Peyer's patch (tissue), 4 donors: ENCODE measurements at regions not wholly inside any gene's neighbourhood (a gene's known extent, or its start where the extent isn't known, plus 50 kb on each side); places are given as distances from the start of the nearest gene placed in this dataset.
A peak's percentile ranks its signal among the peaks of the same experiment; 100 is the strongest.

Source experiments
- DNase-seq, 3 donors: peaks; one replicate each; pipeline ENCODE4 v3.0.0-alpha.2; 2017 to 2019
- H3K27ac ChIP-seq, 4 donors: fragments of 200-600 bp; sonication (generic); one replicate each; pipeline ENCODE4 v1.5.1; 2016 to 2019
- H3K27me3 ChIP-seq, 2 donors: fragments of 200-600 bp; sonication (generic); one replicate each; pipeline ENCODE4 v1.5.1; 2019
- H3K36me3 ChIP-seq, 3 donors: fragments of 200-600 bp; sonication (generic); one replicate each; pipeline ENCODE4 v1.5.1; 2016 to 2019
- H3K4me1 ChIP-seq, 4 donors: fragments of 200-600 bp; sonication (generic); one replicate each; pipeline ENCODE4 v1.5.1; 2016 to 2019
- H3K4me3 ChIP-seq, 4 donors: fragments of 200-600 bp; sonication (generic); 1 replicate in 3 of 4; 2 replicates in 1 of 4; pipeline ENCODE4 v1.5.1; 2016 to 2019; ENCODE audit warnings: mild to moderate bottlenecking in 1 of 4
- H3K9me3 ChIP-seq, 4 donors: fragments of 200-600 bp; sonication (generic); one replicate each; pipeline ENCODE4 v1.5.1; 2016 to 2019; ENCODE audit warnings: mild to moderate bottlenecking in 1 of 4
- POLR2A ChIP-seq, 2 donors: fragments of 450-650 bp; IDR thresholded peaks; one replicate each; pipeline ENCODE4 v1.5.1; 2017; ENCODE audit warnings: antibody characterized with exemption in 2 of 2, mild to moderate bottlenecking in 2 of 2, moderate library complexity in 2 of 2
- TF ChIP-seq, protein P1 (sequence below), 6 experiments: fragments of 450-650 bp in 4 of 6; fragments of 200-600 bp in 2 of 6; sonication (generic) in 1 of 6; IDR thresholded peaks; one replicate each; pipeline ENCODE4 v1.5.1; 2017 to 2019; ENCODE audit warnings: antibody characterized with exemption in 6 of 6, mild to moderate bottlenecking in 3 of 6, moderate library complexity in 1 of 6

GRCh38 chr21:14693997-14694396 is 147.9 kb upstream of the SAMSN1 start:
- no peaks in the 10 kb centered on the region for H3K36me3 ChIP-seq
- H3K27ac ChIP-seq, result no peak overlapping the region
- no peaks in the 10 kb centered on the region for H3K27me3 ChIP-seq
- TF ChIP-seq, protein P1, sequence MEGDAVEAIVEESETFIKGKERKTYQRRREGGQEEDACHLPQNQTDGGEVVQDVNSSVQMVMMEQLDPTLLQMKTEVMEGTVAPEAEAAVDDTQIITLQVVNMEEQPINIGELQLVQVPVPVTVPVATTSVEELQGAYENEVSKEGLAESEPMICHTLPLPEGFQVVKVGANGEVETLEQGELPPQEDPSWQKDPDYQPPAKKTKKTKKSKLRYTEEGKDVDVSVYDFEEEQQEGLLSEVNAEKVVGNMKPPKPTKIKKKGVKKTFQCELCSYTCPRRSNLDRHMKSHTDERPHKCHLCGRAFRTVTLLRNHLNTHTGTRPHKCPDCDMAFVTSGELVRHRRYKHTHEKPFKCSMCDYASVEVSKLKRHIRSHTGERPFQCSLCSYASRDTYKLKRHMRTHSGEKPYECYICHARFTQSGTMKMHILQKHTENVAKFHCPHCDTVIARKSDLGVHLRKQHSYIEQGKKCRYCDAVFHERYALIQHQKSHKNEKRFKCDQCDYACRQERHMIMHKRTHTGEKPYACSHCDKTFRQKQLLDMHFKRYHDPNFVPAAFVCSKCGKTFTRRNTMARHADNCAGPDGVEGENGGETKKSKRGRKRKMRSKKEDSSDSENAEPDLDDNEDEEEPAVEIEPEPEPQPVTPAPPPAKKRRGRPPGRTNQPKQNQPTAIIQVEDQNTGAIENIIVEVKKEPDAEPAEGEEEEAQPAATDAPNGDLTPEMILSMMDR (IDR thresholded peaks at IDR 0.05), result no peak
- H3K4me1 ChIP-seq, result no peaks in the 10 kb centered on the region
- no peak overlapping the region for H3K4me3 ChIP-seq
- H3K9me3 ChIP-seq, result no peaks in the 10 kb centered on the region
- no peak for DNase-seq

GRCh38 chr21:14691914-14692313 is 145.8 kb upstream of the SAMSN1 start:
- H3K4me3 ChIP-seq, result no peak overlapping the region
- no peaks in the 10 kb centered on the region for H3K27me3 ChIP-seq
- peaks cover 0 to 6% (median 0%) of the 10 kb centered on the region in 4 donors for H3K4me1 ChIP-seq
- no peaks in the 10 kb centered on the region for H3K9me3 ChIP-seq
- DNase-seq, result no peak
- TF ChIP-seq POLR2A (IDR thresholded peaks at IDR 0.05), result no peak
- TF ChIP-seq, protein P1 (IDR thresholded peaks at IDR 0.05), result no peak
- H3K36me3 ChIP-seq, result no peaks in the 10 kb centered on the region
- H3K27ac ChIP-seq, result no peak overlapping the region

- DNase-seq, result no peak
- Histone ChIP-seq H3K27me3 (no peaks in the 10 kb centered on the region), H3K4me1 (peaks cover 0 to 12% (median 0%) of the 10 kb centered on the region in 4 donors), H3K4me3 (no peak overlapping the region), H3K27ac (no peak overlapping the region), H3K36me3 (no peaks in the 10 kb centered on the region), H3K9me3 (no peaks in the 10 kb centered on the region)
- no peak for TF ChIP-seq POLR2A (IDR thresholded peaks at IDR 0.05)
- TF ChIP-seq, protein P1 (IDR thresholded peaks at IDR 0.05), result no peak
These were observed 144.8 kb upstream of the SAMSN1 start for GRCh38 chr21:14690886-14691285.

DNA sequence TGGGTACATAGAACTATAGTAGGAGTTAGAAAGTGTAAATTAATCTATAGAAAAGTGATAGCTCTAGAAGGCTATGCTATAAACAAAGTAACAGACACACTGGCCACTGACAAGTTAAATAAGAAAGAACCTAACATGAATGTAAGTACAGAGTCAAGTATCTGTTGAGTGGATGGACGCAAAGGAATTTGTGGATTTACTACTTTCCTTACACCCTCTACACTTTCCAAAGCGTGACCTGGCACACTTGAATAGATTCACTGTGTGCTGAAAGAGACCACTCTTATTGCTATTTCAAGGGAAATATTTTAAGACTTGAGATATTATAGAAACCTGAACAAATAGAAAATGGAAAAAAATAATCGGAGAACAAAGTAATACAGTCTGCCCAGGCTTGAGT is 142.8 kb upstream of the SAMSN1 start:
- no peaks in the 10 kb centered on the region for H3K36me3 ChIP-seq
- TF ChIP-seq, protein P1 (IDR thresholded peaks at IDR 0.05), result no peak
- TF ChIP-seq POLR2A (IDR thresholded peaks at IDR 0.05), result no peak
- no peaks in the 10 kb centered on the region for H3K27me3 ChIP-seq
- H3K9me3 ChIP-seq, result no peaks in the 10 kb centered on the region
- DNase-seq, result no peak
- no peak overlapping the region for H3K4me3 ChIP-seq
- peaks cover 0 to 12% (median 0%) of the 10 kb centered on the region in 4 donors for H3K4me1 ChIP-seq
- no peak overlapping the region for H3K27ac ChIP-seq

DNA sequence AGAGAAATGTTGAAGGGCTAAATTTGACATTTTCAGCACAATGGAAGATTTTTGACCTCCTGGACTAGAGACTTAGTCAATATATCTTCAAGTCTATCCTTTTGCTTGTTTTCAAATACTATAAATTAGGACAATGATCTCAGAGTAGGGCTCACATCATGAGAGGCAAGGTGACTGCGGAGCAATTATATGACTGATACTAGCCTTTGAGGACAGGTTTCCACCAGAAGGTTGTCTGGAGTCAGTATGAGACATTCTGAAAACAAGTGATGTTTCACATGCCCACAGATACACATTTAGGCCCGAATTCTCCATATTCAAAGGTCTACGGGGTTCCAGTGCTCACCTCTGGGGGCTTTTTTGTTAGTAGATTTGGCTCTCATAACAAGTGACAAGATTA is 142.3 kb upstream of the SAMSN1 start:
- no peaks in the 10 kb centered on the region for H3K9me3 ChIP-seq
- H3K4me3 ChIP-seq, result no peak overlapping the region
- no peak for TF ChIP-seq POLR2A (IDR thresholded peaks at IDR 0.05)
- TF ChIP-seq, protein P1 (IDR thresholded peaks at IDR 0.05), result no peak
- no peaks in the 10 kb centered on the region for H3K27me3 ChIP-seq
- no peaks in the 10 kb centered on the region for H3K36me3 ChIP-seq
- DNase-seq, result no peak
- H3K4me1 ChIP-seq, result peaks cover 0 to 12% (median 0%) of the 10 kb centered on the region in 4 donors
- H3K27ac ChIP-seq, result no peak overlapping the region

DNA sequence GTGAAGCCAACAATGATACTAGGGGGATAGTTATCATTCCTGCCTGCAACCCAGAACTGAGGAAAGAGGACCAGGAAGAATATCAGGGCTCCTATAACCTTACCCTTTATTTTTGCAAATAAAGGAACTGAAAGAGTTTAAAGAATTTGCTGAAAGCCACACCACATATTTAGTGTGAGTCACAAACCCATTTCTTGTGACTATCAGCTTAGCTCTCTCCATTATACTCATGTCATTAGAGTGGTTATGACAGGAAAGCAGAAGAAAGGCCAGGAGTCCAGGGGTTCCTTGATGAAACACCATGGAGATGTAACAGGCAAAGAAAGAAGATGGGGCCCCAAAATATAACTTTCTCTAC is 141.1 kb upstream of the SAMSN1 start:
- TF ChIP-seq, protein P1 (IDR thresholded peaks at IDR 0.05), result no peak
- no peak for TF ChIP-seq POLR2A (IDR thresholded peaks at IDR 0.05)
- no peaks in the 10 kb centered on the region for H3K27me3 ChIP-seq
- H3K4me3 ChIP-seq, result no peak overlapping the region
- H3K4me1 ChIP-seq, result peaks cover 0 to 12% (median 0%) of the 10 kb centered on the region in 4 donors
- H3K9me3 ChIP-seq, result no peaks in the 10 kb centered on the region
- no peaks in the 10 kb centered on the region for H3K36me3 ChIP-seq
- peak overlapping the region; percentile 22 to 71 (median 38) for H3K27ac ChIP-seq
- DNase-seq, result no peak
